ENCODE measurements at regions not wholly inside any gene's neighbourhood (a gene's known extent, or its start where the extent isn't known, plus 50 kb on each side); places are given as distances from the start of the nearest gene placed in this dataset.

DNA sequence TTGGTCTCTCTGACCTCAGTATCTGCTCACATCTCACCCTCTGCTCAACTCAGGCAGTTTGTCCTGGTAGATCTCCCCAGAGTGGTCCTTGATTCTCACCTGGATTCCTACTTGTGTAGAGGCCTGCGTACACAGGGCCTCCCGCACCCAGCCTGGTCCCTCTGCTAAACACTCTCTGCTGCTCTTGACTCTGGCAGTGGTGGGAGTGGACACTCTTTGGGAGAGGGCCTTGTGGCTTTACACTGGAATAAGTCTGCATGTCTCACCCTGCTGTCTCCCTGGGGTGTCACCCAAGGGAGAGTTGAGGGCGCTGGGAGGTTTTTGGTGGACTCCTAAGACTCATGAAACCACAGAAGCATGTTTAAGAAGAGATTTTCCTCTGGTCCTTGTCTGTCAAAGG, 57.3 kb upstream of the ECI2 start:
- TF ChIP-seq TAF1 (IDR thresholded peaks at IDR 0.05; ENCODE audit: borderline replicate concordance, insufficient read depth, low read length) (no peak), FOXP2 (optimal IDR thresholded peaks at IDR 0.05; ENCODE audit: borderline replicate concordance, extremely low read depth, extremely low read length, insufficient read depth) (no peak), SIN3A (IDR thresholded peaks at IDR 0.05; ENCODE audit: borderline replicate concordance, insufficient read depth, low read length) (no peak), POLR2AphosphoS5 (IDR thresholded peaks at IDR 0.05; ENCODE audit: low read depth, low read length) (no peak)

DNA sequence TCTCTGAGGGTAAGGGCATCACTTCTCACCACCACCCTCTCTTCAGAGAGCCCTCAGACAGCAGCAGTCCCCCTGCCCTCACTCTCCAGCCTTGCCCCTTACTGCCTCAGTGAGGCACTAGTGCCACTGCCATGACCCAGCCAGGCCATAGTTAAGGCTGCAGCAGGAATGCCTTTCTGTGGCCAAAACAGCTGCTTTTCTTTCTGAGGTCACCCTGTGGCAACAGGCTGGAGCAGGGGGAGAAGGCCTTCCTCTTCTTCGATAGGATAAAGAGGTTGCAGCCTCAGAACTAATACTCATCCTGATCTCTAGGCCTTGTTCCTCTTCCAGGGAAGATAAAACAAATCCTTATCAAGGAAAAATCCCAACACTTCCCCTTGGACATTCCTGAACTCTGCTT, 56.8 kb upstream of the ECI2 start:
- TF ChIP-seq SIN3A (IDR thresholded peaks at IDR 0.05; ENCODE audit: borderline replicate concordance, insufficient read depth, low read length) (no peak), TAF1 (IDR thresholded peaks at IDR 0.05; ENCODE audit: borderline replicate concordance, insufficient read depth, low read length) (no peak)

DNA sequence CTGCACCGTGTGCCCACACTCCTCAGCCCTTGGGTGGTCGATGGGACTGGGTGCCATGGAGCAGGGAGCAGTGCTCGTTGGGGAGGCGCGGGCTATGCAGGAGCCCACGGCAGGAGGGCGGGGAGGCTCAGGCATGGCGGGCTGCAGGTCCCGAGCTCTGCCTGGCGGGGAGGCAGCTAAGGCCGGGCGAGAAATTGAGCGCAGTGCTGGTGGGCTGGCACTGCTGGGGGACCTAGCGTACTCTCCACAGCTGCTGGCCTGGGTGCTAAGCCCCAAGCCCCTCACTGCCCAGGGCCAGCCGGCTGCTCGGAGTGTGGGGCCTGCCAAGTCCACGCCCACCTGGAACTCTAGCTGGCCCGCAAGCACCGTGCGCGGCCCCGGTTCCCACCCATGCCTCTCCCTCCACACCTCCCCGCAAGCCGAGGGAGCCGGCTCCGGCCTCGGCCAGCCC, 55.9 kb upstream of the ECI2 start:
- TF ChIP-seq FOXP2 (optimal IDR thresholded peaks at IDR 0.05; ENCODE audit: borderline replicate concordance, extremely low read depth, extremely low read length, insufficient read depth) (no peak), POLR2AphosphoS5 (IDR thresholded peaks at IDR 0.05; ENCODE audit: low read depth, low read length) (no peak), SIN3A (IDR thresholded peaks at IDR 0.05; ENCODE audit: borderline replicate concordance, insufficient read depth, low read length) (no peak), TAF1 (IDR thresholded peaks at IDR 0.05; ENCODE audit: borderline replicate concordance, insufficient read depth, low read length) (no peak)
- TF ChIP-seq, protein P1, sequence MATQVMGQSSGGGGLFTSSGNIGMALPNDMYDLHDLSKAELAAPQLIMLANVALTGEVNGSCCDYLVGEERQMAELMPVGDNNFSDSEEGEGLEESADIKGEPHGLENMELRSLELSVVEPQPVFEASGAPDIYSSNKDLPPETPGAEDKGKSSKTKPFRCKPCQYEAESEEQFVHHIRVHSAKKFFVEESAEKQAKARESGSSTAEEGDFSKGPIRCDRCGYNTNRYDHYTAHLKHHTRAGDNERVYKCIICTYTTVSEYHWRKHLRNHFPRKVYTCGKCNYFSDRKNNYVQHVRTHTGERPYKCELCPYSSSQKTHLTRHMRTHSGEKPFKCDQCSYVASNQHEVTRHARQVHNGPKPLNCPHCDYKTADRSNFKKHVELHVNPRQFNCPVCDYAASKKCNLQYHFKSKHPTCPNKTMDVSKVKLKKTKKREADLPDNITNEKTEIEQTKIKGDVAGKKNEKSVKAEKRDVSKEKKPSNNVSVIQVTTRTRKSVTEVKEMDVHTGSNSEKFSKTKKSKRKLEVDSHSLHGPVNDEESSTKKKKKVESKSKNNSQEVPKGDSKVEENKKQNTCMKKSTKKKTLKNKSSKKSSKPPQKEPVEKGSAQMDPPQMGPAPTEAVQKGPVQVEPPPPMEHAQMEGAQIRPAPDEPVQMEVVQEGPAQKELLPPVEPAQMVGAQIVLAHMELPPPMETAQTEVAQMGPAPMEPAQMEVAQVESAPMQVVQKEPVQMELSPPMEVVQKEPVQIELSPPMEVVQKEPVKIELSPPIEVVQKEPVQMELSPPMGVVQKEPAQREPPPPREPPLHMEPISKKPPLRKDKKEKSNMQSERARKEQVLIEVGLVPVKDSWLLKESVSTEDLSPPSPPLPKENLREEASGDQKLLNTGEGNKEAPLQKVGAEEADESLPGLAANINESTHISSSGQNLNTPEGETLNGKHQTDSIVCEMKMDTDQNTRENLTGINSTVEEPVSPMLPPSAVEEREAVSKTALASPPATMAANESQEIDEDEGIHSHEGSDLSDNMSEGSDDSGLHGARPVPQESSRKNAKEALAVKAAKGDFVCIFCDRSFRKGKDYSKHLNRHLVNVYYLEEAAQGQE (IDR thresholded peaks at IDR 0.05; ENCODE audit: insufficient read depth in 1 of 2, low read depth in 2 of 2, low read length in 2 of 2) = no peak

DNA sequence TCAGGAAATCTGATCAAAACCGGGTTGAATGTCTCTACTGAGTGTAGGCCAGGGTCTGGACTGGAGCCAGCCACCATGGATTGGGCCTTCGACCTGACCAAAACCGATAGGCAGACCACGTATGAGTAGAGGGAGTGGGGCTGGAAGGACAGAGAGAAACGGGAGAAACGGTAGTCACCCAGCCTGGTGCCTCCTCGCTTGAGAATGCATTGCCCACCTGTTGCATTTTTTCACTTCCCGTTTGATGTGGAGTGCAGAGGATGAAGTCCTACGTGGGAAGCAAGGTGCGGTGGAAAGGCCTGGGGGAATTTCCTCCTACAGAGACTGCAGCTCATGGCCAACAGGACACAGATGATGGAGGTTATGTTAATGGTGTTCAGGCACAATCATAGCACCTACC, 53.9 kb upstream of the ECI2 start:
- TF ChIP-seq, protein P1 (IDR thresholded peaks at IDR 0.05; ENCODE audit: insufficient read depth in 1 of 2, low read depth in 2 of 2, low read length in 2 of 2) = no peak
- TF ChIP-seq FOXP2 (optimal IDR thresholded peaks at IDR 0.05; ENCODE audit: borderline replicate concordance, extremely low read depth, extremely low read length, insufficient read depth) = no peak
- TF ChIP-seq TAF1 (IDR thresholded peaks at IDR 0.05; ENCODE audit: borderline replicate concordance, insufficient read depth, low read length) = no peak
- no peak for TF ChIP-seq POLR2AphosphoS5 (IDR thresholded peaks at IDR 0.05; ENCODE audit: low read depth, low read length)
- no peak for TF ChIP-seq SIN3A (IDR thresholded peaks at IDR 0.05; ENCODE audit: borderline replicate concordance, insufficient read depth, low read length)

DNA sequence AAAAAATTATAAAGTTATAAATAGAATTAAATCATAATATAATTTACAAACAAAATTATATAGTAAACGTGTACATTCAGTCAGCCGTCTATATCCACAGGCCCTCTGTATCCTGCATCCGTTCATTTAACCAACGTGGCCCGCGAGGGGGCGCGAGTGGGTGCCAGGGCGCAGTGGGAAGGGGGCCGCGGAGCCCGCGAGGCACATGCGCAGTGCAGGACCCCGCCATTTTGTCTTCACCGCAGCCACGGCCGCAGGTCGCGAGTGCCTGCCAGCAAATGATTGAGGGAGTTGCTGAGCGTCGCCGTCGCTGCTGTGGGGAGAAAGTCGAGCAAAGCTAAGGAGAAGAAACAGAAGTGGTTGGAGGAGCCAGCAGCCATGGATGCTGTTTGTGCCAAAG, 53.4 kb upstream of the ECI2 start:
- TF ChIP-seq TAF1 (IDR thresholded peaks at IDR 0.05; ENCODE audit: borderline replicate concordance, insufficient read depth, low read length) = no peak
- no peak for TF ChIP-seq FOXP2 (optimal IDR thresholded peaks at IDR 0.05; ENCODE audit: borderline replicate concordance, extremely low read depth, extremely low read length, insufficient read depth)
- TF ChIP-seq SIN3A (IDR thresholded peaks at IDR 0.05; ENCODE audit: borderline replicate concordance, insufficient read depth, low read length) = no peak
- no peak for TF ChIP-seq POLR2AphosphoS5 (IDR thresholded peaks at IDR 0.05; ENCODE audit: low read depth, low read length)
- TF ChIP-seq, protein P1 (IDR thresholded peaks at IDR 0.05; ENCODE audit: insufficient read depth in 1 of 2, low read depth in 2 of 2, low read length in 2 of 2) = no peak

DNA sequence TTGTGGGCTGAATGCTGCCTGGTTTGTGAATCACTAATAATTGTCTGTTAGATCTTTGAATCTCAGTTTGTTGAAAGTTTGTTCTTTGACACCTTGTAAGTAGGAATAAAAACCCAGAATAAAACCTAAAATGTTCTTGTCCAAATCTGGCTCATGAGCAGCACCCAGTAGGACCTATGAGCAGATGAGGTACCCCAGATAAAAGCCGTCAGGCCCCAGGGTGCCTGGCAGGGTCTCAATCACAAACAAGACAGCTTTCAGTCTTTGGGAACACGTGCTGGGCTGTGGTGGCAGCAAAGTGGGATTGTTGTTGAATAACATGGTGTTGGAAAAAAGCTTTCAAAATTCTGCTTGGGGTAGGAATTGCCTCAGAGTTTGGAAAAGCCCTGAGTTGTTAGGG, 52.1 kb upstream of the ECI2 start:
- no peak for TF ChIP-seq POLR2AphosphoS5 (IDR thresholded peaks at IDR 0.05; ENCODE audit: low read depth, low read length)
- no peak for TF ChIP-seq TAF1 (IDR thresholded peaks at IDR 0.05; ENCODE audit: borderline replicate concordance, insufficient read depth, low read length)
- no peak for TF ChIP-seq SIN3A (IDR thresholded peaks at IDR 0.05; ENCODE audit: borderline replicate concordance, insufficient read depth, low read length)
- TF ChIP-seq, protein P1 (IDR thresholded peaks at IDR 0.05; ENCODE audit: insufficient read depth in 1 of 2, low read depth in 2 of 2, low read length in 2 of 2) = no peak
- TF ChIP-seq FOXP2 (optimal IDR thresholded peaks at IDR 0.05; ENCODE audit: borderline replicate concordance, extremely low read depth, extremely low read length, insufficient read depth) = no peak

All from PFSK-1 (cell line).